GM13977 (cell line): ENCODE measurements at regions not wholly inside any gene's neighbourhood (a gene's known extent, or its start where the extent isn't known, plus 50 kb on each side); places are given as distances from the start of the nearest gene placed in this dataset.

Experiments used
- DNase-seq: peaks from one replicate; pipeline ENCODE4 v3.0.0; 2012; ENCODE audit warnings: low spot score
- in situ Hi-C: fragments of 300-500 bp; cut with MboI; formaldehyde crosslinking; loops from one replicate; pipeline ENCODE4 v1.12.0; 2022; ENCODE audit warnings: low sequenced_read_pairs, low pct_unique_long_range_greater_than_20kb, mixed read lengths, inconsistent platforms; ENCODE audit not compliant: unreplicated experiment
- TF ChIP-seq, protein P1 (sequence below): IDR thresholded peaks from 2 replicates; pipeline ENCODE4 v1.5.1; 2012; ENCODE audit warnings: mild to moderate bottlenecking, control low read depth; ENCODE audit not compliant: insufficient read depth; ENCODE audit errors: extremely low read depth, missing control alignments

DNA sequence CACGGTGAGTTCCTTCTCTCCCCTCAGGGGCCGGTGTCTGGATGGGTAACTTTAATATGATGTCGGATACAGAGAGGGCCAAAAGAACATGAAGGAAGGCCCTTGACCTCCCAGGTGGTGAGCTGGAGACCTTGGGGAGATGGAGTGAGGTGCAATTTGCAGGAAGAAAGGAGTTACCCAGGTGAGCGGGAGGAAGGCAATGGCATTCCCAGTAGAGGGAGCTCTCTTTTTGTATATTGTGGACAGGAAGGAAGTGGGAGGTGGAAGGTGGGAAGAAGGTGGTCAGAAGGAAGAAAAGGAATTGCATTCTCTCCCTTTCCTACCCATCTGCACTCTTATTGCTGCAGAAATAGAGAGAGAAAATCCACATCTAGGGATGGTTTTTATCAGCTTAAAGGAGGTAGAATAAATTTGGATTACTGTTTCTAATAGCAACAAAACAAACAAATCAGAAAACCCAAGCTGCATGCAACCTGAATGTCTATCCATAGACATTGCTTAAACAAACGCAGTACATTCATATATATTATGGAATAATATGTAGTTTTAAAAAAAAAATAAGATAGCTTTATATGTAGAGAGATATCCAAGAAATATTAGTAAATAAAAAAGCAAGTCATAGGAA lies 169.0 kb upstream of the TSC22D2 start:
- TF ChIP-seq, protein P1, sequence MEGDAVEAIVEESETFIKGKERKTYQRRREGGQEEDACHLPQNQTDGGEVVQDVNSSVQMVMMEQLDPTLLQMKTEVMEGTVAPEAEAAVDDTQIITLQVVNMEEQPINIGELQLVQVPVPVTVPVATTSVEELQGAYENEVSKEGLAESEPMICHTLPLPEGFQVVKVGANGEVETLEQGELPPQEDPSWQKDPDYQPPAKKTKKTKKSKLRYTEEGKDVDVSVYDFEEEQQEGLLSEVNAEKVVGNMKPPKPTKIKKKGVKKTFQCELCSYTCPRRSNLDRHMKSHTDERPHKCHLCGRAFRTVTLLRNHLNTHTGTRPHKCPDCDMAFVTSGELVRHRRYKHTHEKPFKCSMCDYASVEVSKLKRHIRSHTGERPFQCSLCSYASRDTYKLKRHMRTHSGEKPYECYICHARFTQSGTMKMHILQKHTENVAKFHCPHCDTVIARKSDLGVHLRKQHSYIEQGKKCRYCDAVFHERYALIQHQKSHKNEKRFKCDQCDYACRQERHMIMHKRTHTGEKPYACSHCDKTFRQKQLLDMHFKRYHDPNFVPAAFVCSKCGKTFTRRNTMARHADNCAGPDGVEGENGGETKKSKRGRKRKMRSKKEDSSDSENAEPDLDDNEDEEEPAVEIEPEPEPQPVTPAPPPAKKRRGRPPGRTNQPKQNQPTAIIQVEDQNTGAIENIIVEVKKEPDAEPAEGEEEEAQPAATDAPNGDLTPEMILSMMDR, result peak; percentile 52
- DNase-seq, result no peak
- in situ Hi-C loops, result no loop called here

DNA sequence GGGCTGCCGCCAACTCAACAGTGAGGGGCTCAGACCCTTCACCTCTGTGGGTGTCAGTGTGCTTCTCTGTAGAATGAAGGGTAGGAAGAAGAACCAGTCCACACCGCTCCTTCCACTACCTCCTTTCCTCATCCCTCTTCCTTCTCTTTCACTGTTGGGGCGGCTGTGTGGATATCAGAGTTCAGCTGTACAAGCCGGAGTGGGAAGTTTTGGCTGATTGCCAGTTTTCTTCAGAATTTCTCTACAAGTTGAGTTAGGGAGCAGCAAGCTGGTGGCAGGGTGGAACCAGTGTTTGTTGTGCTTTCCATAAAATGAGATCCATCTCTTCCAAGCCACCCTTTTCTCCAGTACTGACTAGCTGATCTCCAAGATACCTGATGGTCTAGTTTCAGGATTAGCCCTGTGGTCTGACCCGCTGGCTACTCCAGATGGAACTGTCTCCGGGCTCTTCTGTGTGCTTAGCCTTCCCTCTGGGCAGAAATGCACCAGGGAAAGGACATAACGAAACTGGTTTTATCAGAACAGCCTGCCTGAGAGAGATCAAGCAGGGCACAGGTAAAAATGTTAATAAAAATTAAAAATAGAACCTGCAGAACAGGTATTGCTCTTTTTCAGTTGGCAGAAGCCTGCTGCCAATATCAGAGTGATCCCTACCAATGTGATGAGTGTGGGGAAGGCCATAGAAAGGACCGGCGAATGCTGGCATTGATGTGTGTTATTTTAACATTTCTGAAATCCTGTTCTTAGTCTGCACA lies 169.9 kb upstream of the TSC22D2 start:
- no peak for DNase-seq
- TF ChIP-seq, protein P1, result no peak
- in situ Hi-C loops, result no loop called here

DNA sequence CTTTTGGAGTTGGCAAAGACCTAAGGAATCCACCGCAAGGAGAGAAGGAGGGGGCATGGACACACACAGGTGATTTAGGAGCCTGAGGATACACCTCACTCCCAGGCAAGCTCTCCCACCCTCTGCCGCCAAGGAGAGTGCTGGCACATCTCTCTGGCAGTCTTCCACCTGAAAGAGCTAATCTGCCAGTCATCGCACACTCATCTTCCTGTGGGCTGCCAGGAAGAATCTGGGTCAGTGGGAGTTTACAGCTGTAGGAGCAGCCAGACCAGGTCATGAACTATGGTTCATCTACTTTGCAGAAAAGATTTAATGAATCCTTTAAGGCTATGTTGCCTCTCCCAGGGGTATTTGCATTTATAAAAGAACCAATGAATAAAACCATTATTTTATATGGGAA lies 170.6 kb upstream of the TSC22D2 start:
- in situ Hi-C loops, result no loop called here
- TF ChIP-seq, protein P1, result no peak
- DNase-seq, result no peak

DNA sequence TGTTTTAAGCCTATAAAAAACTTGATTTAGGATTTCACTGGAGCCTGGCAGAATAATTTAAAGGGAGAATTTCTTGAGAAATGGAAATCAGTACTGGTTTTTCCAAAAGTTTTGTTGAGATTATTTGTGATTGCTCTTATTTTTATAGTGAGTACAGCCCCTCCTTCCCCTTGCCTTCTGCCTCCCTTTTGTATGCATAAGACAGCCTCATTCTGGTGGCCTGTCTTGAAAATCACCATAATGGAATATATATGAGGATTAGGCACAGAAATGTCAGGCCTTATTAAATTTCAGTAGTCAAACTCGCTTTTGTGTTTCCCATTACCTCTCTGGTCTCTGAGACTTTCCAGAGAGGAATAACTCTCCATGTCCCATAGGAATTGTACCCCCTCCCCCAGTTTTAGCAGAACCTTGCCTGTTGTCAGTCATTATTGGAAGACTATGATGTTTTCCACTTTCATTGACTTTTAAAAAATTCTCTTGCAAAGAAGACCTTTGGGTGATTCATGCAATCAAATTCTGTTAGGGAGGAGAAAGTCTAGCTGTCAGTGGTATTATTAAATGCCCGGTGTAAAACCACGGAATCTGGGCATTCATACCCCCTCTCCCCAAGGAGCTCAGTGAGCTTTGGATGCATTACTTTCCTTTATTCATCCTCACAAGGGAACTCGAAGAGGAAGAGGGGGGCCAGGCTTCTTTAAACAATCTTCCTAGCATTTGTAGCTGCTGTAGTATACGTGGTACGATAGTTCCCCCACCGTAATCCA lies 171.6 kb upstream of the TSC22D2 start:
- no peak for DNase-seq
- TF ChIP-seq, protein P1, result no peak
- in situ Hi-C loops, result no loop called here

DNA sequence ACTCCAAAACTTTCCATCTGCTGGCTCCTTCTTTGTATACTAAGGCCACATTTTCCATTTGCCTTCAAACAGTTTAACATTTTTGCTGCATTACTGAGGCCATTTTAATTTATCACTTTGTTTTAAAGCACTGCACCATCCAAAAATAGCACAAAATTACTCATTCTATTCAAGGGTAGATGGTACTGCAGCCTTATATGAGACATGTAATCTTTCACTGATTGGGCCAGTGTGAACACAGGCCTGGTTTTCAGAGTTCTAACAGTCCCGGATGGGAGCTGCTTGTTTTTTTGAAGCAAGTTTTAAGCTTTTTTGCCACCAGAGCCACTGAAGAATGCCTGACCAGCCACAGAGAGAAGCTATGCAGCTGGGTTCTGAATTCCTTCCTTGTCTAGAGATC lies 172.3 kb upstream of the TSC22D2 start:
- TF ChIP-seq, protein P1, result no peak
- no peak for DNase-seq
- in situ Hi-C loops, result no loop called here

DNA sequence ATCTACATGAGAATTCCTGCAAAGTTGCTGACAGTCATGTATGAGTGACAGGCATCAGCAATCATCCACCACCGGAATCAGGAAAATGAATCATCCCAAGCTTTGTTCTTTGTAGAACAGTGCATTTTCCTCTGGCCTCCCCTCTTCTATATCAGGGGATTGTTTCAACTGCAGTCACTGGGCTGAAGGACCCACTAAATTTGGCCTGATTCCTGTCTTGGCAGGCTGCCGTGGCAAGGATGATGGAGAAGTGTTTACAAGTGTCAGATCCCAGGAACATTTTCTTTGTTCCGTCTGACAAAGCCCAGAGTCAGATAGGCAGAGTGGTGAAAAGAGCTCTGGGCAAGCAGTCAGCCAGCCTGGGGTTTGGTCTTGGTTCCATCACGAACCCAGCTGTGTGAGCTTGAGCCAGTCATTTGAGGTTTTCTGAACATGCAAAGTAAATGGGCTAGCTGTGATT lies 175.1 kb upstream of the TSC22D2 start:
- TF ChIP-seq, protein P1, result no peak
- DNase-seq, result no peak
- in situ Hi-C loops, result no loop called here
